ENCODE measurements at regions not wholly inside any gene's neighbourhood (a gene's known extent, or its start where the extent isn't known, plus 50 kb on each side); places are given as distances from the start of the nearest gene placed in this dataset.
"Not testable (repeated sequence)": the region's sequence is repeated elsewhere in the genome, so short reads cannot be mapped to it uniquely, and the experiment has no call there.

DNA sequence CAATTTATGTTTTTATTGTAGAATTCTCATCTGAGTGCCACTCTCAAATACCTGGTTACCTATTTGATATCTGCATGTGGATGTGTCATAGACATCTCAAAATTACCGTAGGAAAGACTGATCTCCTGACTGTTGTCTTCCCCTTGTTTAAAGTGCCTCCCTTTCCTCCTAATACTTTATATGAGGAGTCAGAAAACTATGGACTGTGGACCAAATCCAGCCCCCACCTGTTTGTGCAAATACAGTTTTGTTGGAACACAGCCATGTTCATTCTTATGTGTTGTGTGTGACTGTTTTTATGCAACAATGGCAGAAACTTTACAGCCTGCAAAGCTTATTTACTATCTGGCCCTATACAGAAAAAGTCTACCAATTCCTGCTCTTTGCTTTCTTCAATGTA, 150.6 kb downstream of the NBPF8 start:
- H3K9ac ChIP-seq (ENCODE audit: low read depth, low read length); H2BK15ac ChIP-seq (ENCODE audit: low read depth, low read length); H4K91ac ChIP-seq (ENCODE audit: insufficient read depth, low read depth, low read length); H2BK5ac ChIP-seq (ENCODE audit: low read depth, low read length, poor library complexity, severe bottlenecking); H2BK120ac ChIP-seq (ENCODE audit: low read depth, low read length); H2BK20ac ChIP-seq (ENCODE audit: low read depth, low read length); H3K23ac ChIP-seq (ENCODE audit: low read depth, low read length); H3K9me3 ChIP-seq (ENCODE audit: control insufficient read depth, insufficient read depth, low read length); H3K9me1 ChIP-seq (ENCODE audit: insufficient read depth, low read length); H3K4me2 ChIP-seq (ENCODE audit: low read depth, low read length); H3K36me3 ChIP-seq (ENCODE audit: control insufficient read depth, insufficient read depth, low read length); H3K27ac ChIP-seq (ENCODE audit: insufficient read depth, low read length); H3K14ac ChIP-seq (replicated peaks; ENCODE audit: low read depth, low read length); H4K5ac ChIP-seq (ENCODE audit: low read depth, low read length); ATAC-seq (ENCODE audit: low read depth); H2AK5ac ChIP-seq (ENCODE audit: low read depth, low read length); H3K4ac ChIP-seq (ENCODE audit: low read depth, low read length); H4K8ac ChIP-seq (ENCODE audit: low read depth in 2 of 2, low read length in 2 of 2); H3K18ac ChIP-seq (ENCODE audit: low read depth, low read length); H3K4me1 ChIP-seq (ENCODE audit: control insufficient read depth, insufficient read depth, low read length); H3K79me1 ChIP-seq (ENCODE audit: low read depth in 1 of 2, low read length in 2 of 2); H2AFZ ChIP-seq (replicated peaks; ENCODE audit: low read length, poor library complexity); BruUV-seq (replicated peaks); POLR2A ChIA-PET (ENCODE audit: unreplicated experiment); H3K4me3 ChIP-seq (ENCODE audit: insufficient read depth, low read depth, low read length); dilution Hi-C loops (cut with HindIII; ENCODE audit: low sequenced_read_pairs, unreplicated experiment); H3K27me3 ChIP-seq (ENCODE audit: control insufficient read depth, insufficient read depth, low read length); CTCF ChIA-PET; in situ Hi-C loops (cut with MboI; ENCODE audit: low sequenced_read_pairs); H2AK9ac ChIP-seq (replicated peaks; ENCODE audit: low read depth, low read length, poor library complexity); H3K56ac ChIP-seq (ENCODE audit: extremely low read depth, insufficient read depth, low read length); H4K20me1 ChIP-seq (ENCODE audit: insufficient read depth, low read length); intact Hi-C loops (cut with micrococcal nuclease); DNase-seq: not testable (repeated sequence)
- WGBS, 2 experiments (ENCODE audit: extremely low coverage in 2 of 2, insufficient read length in 1 of 2) = no CpG with 5 or more reads among the region's 1 CpG

DNA sequence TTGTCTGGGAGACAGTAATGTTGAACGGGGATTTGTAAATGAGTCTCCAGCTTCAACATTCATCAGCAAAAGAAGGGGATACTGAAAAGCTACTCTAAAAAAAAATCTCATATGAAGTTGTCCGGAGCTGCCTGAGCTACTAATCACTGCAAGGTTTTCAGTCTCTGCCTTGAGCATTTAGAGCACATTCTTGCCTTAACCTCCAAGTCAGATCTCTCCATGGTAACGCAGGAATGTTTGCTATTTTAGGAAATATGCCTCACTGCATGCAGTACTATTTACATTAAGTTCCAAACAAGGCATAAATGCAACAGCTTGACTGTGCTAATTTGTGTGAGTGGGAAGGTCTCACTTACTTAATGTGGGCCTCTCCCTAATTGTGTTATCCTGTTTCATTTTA, 152.8 kb downstream of the NBPF8 start:
- intact Hi-C loops (cut with micrococcal nuclease); H4K91ac ChIP-seq (ENCODE audit: insufficient read depth, low read depth, low read length); POLR2A ChIA-PET (ENCODE audit: unreplicated experiment); CTCF ChIA-PET; H4K8ac ChIP-seq (ENCODE audit: low read depth in 2 of 2, low read length in 2 of 2); H3K79me1 ChIP-seq (ENCODE audit: low read depth in 1 of 2, low read length in 2 of 2); H3K9me1 ChIP-seq (ENCODE audit: insufficient read depth, low read length); H3K27me3 ChIP-seq (ENCODE audit: control insufficient read depth, insufficient read depth, low read length); H3K9ac ChIP-seq (ENCODE audit: low read depth, low read length); H4K5ac ChIP-seq (ENCODE audit: low read depth, low read length); H3K4ac ChIP-seq (ENCODE audit: low read depth, low read length); H4K20me1 ChIP-seq (ENCODE audit: insufficient read depth, low read length); H2AFZ ChIP-seq (replicated peaks; ENCODE audit: low read length, poor library complexity); H2AK9ac ChIP-seq (replicated peaks; ENCODE audit: low read depth, low read length, poor library complexity); DNase-seq; H3K9me3 ChIP-seq (ENCODE audit: control insufficient read depth, insufficient read depth, low read length); H3K27ac ChIP-seq (ENCODE audit: insufficient read depth, low read length); H3K18ac ChIP-seq (ENCODE audit: low read depth, low read length); H2AK5ac ChIP-seq (ENCODE audit: low read depth, low read length); BruUV-seq (replicated peaks); H2BK15ac ChIP-seq (ENCODE audit: low read depth, low read length); dilution Hi-C loops (cut with HindIII; ENCODE audit: low sequenced_read_pairs, unreplicated experiment); H3K14ac ChIP-seq (replicated peaks; ENCODE audit: low read depth, low read length); H2BK5ac ChIP-seq (ENCODE audit: low read depth, low read length, poor library complexity, severe bottlenecking); in situ Hi-C loops (cut with MboI; ENCODE audit: low sequenced_read_pairs); H3K36me3 ChIP-seq (ENCODE audit: control insufficient read depth, insufficient read depth, low read length); H3K4me2 ChIP-seq (ENCODE audit: low read depth, low read length); H3K4me3 ChIP-seq (ENCODE audit: insufficient read depth, low read depth, low read length); H3K23ac ChIP-seq (ENCODE audit: low read depth, low read length); H3K4me1 ChIP-seq (ENCODE audit: control insufficient read depth, insufficient read depth, low read length); H3K56ac ChIP-seq (ENCODE audit: extremely low read depth, insufficient read depth, low read length): not testable (repeated sequence)
- H2BK120ac ChIP-seq (ENCODE audit: low read depth, low read length) = 0 out of 2 replicates have a peak overlapping the region, but pooled peaks have one; percentile 74
- WGBS, 2 experiments (ENCODE audit: extremely low coverage in 2 of 2, insufficient read length in 1 of 2) = no CpG with 5 or more reads among the region's 3 CpGs
- ATAC-seq (ENCODE audit: low read depth) = peak; percentile 94
- 0 out of 2 replicates have a peak overlapping the region, but pooled peaks have one; percentile 45 for H2BK20ac ChIP-seq (ENCODE audit: low read depth, low read length)

Measured in IMR-90 (cell line).